HEK293 (cell line): ENCODE measurements at regions not wholly inside any gene's neighbourhood (a gene's known extent, or its start where the extent isn't known, plus 50 kb on each side); places are given as distances from the start of the nearest gene placed in this dataset.

ENCODE experiments used
- CTCF ChIA-PET: fragments of 350-600 bp; formaldehyde crosslinking; extraction: SDS; loops from one replicate; lab custom pipeline; 2021; ENCODE audit warnings: antibody characterized with exemption; lab: Yijun Ruan, JAX
- POLR2A ChIA-PET: fragments of 300-600 bp; formaldehyde crosslinking; extraction: SDS; loops from one replicate; lab custom pipeline; 2020; ENCODE audit warnings: antibody characterized with exemption, inconsistent platforms; lab: Yijun Ruan, JAX
- H3K27ac ChIP-seq: fragments of 200-500 bp; sonication (Bioruptor generic); 2 replicates; pipeline ENCODE4 v1.5.1; 2014; ENCODE audit warnings: low read depth, low read length, control low read depth, inconsistent platforms; ENCODE audit errors: extremely low read depth
- H3K36me3 ChIP-seq, 2 experiments: fragments of 200-500 bp in 1 of 2; sonication (Bioruptor generic) in 1 of 2; 1 replicate in 1 of 2; 2 replicates in 1 of 2; pipeline ENCODE4 v1.5.1; 2014 to 2017; ENCODE audit warnings: inconsistent platforms in 2 of 2, low read length in 2 of 2; ENCODE audit not compliant: control insufficient read depth in 2 of 2, insufficient read depth in 1 of 2
- H3K4me1 ChIP-seq: fragments of 200-500 bp; sonication (Bioruptor generic); 2 replicates; pipeline ENCODE4 v1.5.1; 2014; ENCODE audit warnings: mild to moderate bottlenecking, low read length, inconsistent platforms; ENCODE audit not compliant: control insufficient read depth, insufficient read depth
- H3K4me3 ChIP-seq: 2 replicates; pipeline ENCODE4 v1.5.1; 2011; ENCODE audit warnings: low read depth, mild to moderate bottlenecking, control low read depth, low read length, moderate library complexity
- H3K9me3 ChIP-seq: fragments of 200-500 bp; sonication (Bioruptor generic); 2 replicates; pipeline ENCODE4 v1.5.1; 2014; ENCODE audit warnings: low read depth, low read length, inconsistent platforms; ENCODE audit not compliant: control insufficient read depth, insufficient read depth
- AEBP2 ChIP-seq: fragments of 450-650 bp; formaldehyde crosslinking; IDR thresholded peaks from 2 replicates; pipeline ENCODE4 v1.5.1; 2016; ENCODE audit warnings: missing biosample characterization, missing genetic modification characterization, borderline replicate concordance
- BCL11B ChIP-seq: fragments of 450-650 bp; formaldehyde crosslinking; IDR thresholded peaks from 2 replicates; pipeline ENCODE4 v1.5.1; 2016; ENCODE audit warnings: low read depth, missing biosample characterization, missing genetic modification characterization
- GLIS2 ChIP-seq: fragments of 450-650 bp; formaldehyde crosslinking; IDR thresholded peaks from 2 replicates; pipeline ENCODE4 v1.5.1; 2016; ENCODE audit warnings: missing biosample characterization, missing genetic modification characterization
- HOXD13 ChIP-seq: sonication (generic); formaldehyde crosslinking; IDR thresholded peaks from 2 replicates; pipeline ENCODE4 v1.8.0; 2022; ENCODE audit warnings: missing genetic modification reagents, borderline replicate concordance
- KLF1 ChIP-seq: fragments of 450-650 bp; formaldehyde crosslinking; IDR thresholded peaks from 2 replicates; pipeline ENCODE4 v1.5.1; 2016; ENCODE audit warnings: missing biosample characterization, missing genetic modification characterization
- KLF7 ChIP-seq: fragments of 450-650 bp; formaldehyde crosslinking; IDR thresholded peaks from 2 replicates; pipeline ENCODE4 v1.5.1; 2016; ENCODE audit warnings: missing biosample characterization, missing genetic modification characterization, borderline replicate concordance
- KLF9 ChIP-seq: fragments of 450-650 bp; formaldehyde crosslinking; IDR thresholded peaks from 2 replicates; pipeline ENCODE4 v1.5.1; 2016; ENCODE audit warnings: missing biosample characterization, missing genetic modification characterization, low read depth
- MYNN ChIP-seq: fragments of 450-650 bp; formaldehyde crosslinking; IDR thresholded peaks from 2 replicates; pipeline ENCODE4 v1.5.1; 2016; ENCODE audit warnings: missing biosample characterization, missing genetic modification characterization, borderline replicate concordance
- MZF1 ChIP-seq: fragments of 450-650 bp; formaldehyde crosslinking; IDR thresholded peaks from 2 replicates; pipeline ENCODE4 v1.5.1; 2017; ENCODE audit warnings: missing biosample characterization, missing genetic modification characterization, borderline replicate concordance
- OSR2 ChIP-seq: fragments of 450-650 bp; formaldehyde crosslinking; IDR thresholded peaks from 2 replicates; pipeline ENCODE4 v1.5.1; 2016; ENCODE audit warnings: missing biosample characterization, missing genetic modification characterization
- SALL2 ChIP-seq: fragments of 450-650 bp; formaldehyde crosslinking; IDR thresholded peaks from 2 replicates; pipeline ENCODE4 v1.5.0; 2017; ENCODE audit warnings: missing biosample characterization, mild to moderate bottlenecking, missing genetic modification characterization, borderline replicate concordance
- SP7 ChIP-seq: fragments of 450-650 bp; formaldehyde crosslinking; IDR thresholded peaks from 2 replicates; pipeline ENCODE4 v1.5.1; 2016; ENCODE audit warnings: missing biosample characterization, missing genetic modification characterization
- ZBTB17 ChIP-seq: fragments of 450-650 bp; formaldehyde crosslinking; IDR thresholded peaks from 2 replicates; pipeline ENCODE4 v1.5.1; 2016; ENCODE audit warnings: missing biosample characterization, missing genetic modification characterization
- ZBTB20 ChIP-seq: fragments of 450-650 bp; formaldehyde crosslinking; IDR thresholded peaks from 2 replicates; pipeline ENCODE4 v1.5.1; 2016; ENCODE audit warnings: missing biosample characterization, missing genetic modification characterization
- ZBTB21 ChIP-seq: fragments of 450-650 bp; formaldehyde crosslinking; IDR thresholded peaks from 2 replicates; pipeline ENCODE4 v1.5.1; 2017; ENCODE audit warnings: missing biosample characterization, missing genetic modification characterization
- ZBTB44 ChIP-seq: fragments of 450-650 bp; IDR thresholded peaks from 2 replicates; pipeline ENCODE4 v1.5.1; 2018; ENCODE audit warnings: missing biosample characterization, mild to moderate bottlenecking, missing genetic modification characterization
- ZBTB48 ChIP-seq: fragments of 450-650 bp; formaldehyde crosslinking; IDR thresholded peaks from 2 replicates; pipeline ENCODE4 v1.5.1; 2016; ENCODE audit warnings: missing biosample characterization, missing genetic modification characterization
- ZBTB7A ChIP-seq: fragments of 450-650 bp; formaldehyde crosslinking; IDR thresholded peaks from 2 replicates; pipeline ENCODE4 v1.5.1; 2016; ENCODE audit warnings: low read depth, missing biosample characterization, missing genetic modification characterization
- ZEB2 ChIP-seq: fragments of 450-650 bp; formaldehyde crosslinking; IDR thresholded peaks from 2 replicates; pipeline ENCODE4 v1.5.1; 2016; ENCODE audit warnings: missing biosample characterization, missing genetic modification characterization
- ZIC2 ChIP-seq: fragments of 450-650 bp; formaldehyde crosslinking; IDR thresholded peaks from 2 replicates; pipeline ENCODE4 v1.5.1; 2016; ENCODE audit warnings: missing biosample characterization, missing genetic modification characterization
- ZNF112 ChIP-seq: fragments of 450-650 bp; formaldehyde crosslinking; IDR thresholded peaks from 2 replicates; pipeline ENCODE4 v1.5.0; 2017; ENCODE audit warnings: missing biosample characterization, missing genetic modification characterization
- ZNF133 ChIP-seq: fragments of 450-650 bp; formaldehyde crosslinking; IDR thresholded peaks from 2 replicates; pipeline ENCODE4 v1.5.1; 2016; ENCODE audit warnings: missing biosample characterization, missing genetic modification characterization
- ZNF148 ChIP-seq: fragments of 450-650 bp; formaldehyde crosslinking; IDR thresholded peaks from 2 replicates; pipeline ENCODE4 v1.5.0; 2017; ENCODE audit warnings: missing biosample characterization, missing genetic modification characterization, borderline replicate concordance
- ZNF184 ChIP-seq: fragments of 450-650 bp; IDR thresholded peaks from 2 replicates; pipeline ENCODE4 v1.5.1; 2018; ENCODE audit warnings: missing biosample characterization, mild to moderate bottlenecking, missing genetic modification characterization
- ZNF202 ChIP-seq: fragments of 450-650 bp; formaldehyde crosslinking; IDR thresholded peaks from 2 replicates; pipeline ENCODE4 v1.5.1; 2016; ENCODE audit warnings: missing biosample characterization, missing genetic modification characterization, borderline replicate concordance
- ZNF223 ChIP-seq: fragments of 450-650 bp; formaldehyde crosslinking; IDR thresholded peaks from 2 replicates; pipeline ENCODE4 v1.5.1; 2016; ENCODE audit warnings: missing biosample characterization, missing genetic modification characterization
- ZNF311 ChIP-seq: fragments of 450-650 bp; formaldehyde crosslinking; IDR thresholded peaks from 2 replicates; pipeline ENCODE4 v1.5.1; 2017; ENCODE audit warnings: missing biosample characterization, missing genetic modification characterization, borderline replicate concordance
- ZNF510 ChIP-seq: fragments of 450-650 bp; formaldehyde crosslinking; IDR thresholded peaks from 2 replicates; pipeline ENCODE4 v1.5.1; 2018; ENCODE audit warnings: mild to moderate bottlenecking, missing genetic modification characterization, missing biosample characterization; ENCODE audit not compliant: insufficient replicate concordance
- ZNF530 ChIP-seq: fragments of 450-650 bp; formaldehyde crosslinking; IDR thresholded peaks from 2 replicates; pipeline ENCODE4 v1.5.1; 2016; ENCODE audit warnings: low read depth, missing biosample characterization, missing genetic modification characterization
- ZNF544 ChIP-seq: fragments of 450-650 bp; formaldehyde crosslinking; IDR thresholded peaks from 2 replicates; pipeline ENCODE4 v1.5.0; 2017; ENCODE audit warnings: missing biosample characterization, missing genetic modification characterization
- ZNF549 ChIP-seq: fragments of 450-650 bp; IDR thresholded peaks from 2 replicates; pipeline ENCODE4 v1.5.1; 2018; ENCODE audit warnings: missing biosample characterization, missing genetic modification characterization, mild to moderate bottlenecking, inconsistent platforms, moderate library complexity
- ZNF558 ChIP-seq: fragments of 450-650 bp; formaldehyde crosslinking; IDR thresholded peaks from 2 replicates; pipeline ENCODE4 v1.5.1; 2016; ENCODE audit warnings: missing biosample characterization, missing genetic modification characterization
- ZNF707 ChIP-seq: fragments of 450-650 bp; formaldehyde crosslinking; IDR thresholded peaks from 2 replicates; pipeline ENCODE4 v1.5.1; 2016; ENCODE audit warnings: missing biosample characterization, missing genetic modification characterization
- ZNF776 ChIP-seq: fragments of 450-650 bp; formaldehyde crosslinking; IDR thresholded peaks from 2 replicates; pipeline ENCODE4 v1.5.0; 2017; ENCODE audit warnings: missing biosample characterization, missing genetic modification characterization, borderline replicate concordance

GRCh38 chr4:156695163-156695562 lies 276.4 kb downstream of the PDGFC start:
- POLR2A ChIA-PET: no interaction called here
- Histone ChIP-seq H3K27ac (no peak overlapping the region), H3K4me3 (no peak overlapping the region)
- CTCF ChIA-PET: no interaction called here
- no peak for TF ChIP-seq ZNF549 (tag by site-specific recombination)
- no peak for TF ChIP-seq ZNF133 (tag by site-specific recombination)
- TF ChIP-seq MZF1 (tag by site-specific recombination): no peak
- TF ChIP-seq ZNF202 (tag by site-specific recombination): no peak
- TF ChIP-seq MYNN (tag by site-specific recombination): no peak
- no peak for TF ChIP-seq KLF9 (tag by site-specific recombination)
- TF ChIP-seq ZBTB44 (tag by site-specific recombination): no peak
- TF ChIP-seq ZNF510 (tag by site-specific recombination): no peak
- TF ChIP-seq ZIC2 (tag by site-specific recombination): no peak
- TF ChIP-seq ZNF112 (tag by site-specific recombination): no peak
- TF ChIP-seq ZNF776 (tag by site-specific recombination): no peak
- TF ChIP-seq OSR2 (tag by site-specific recombination): no peak
- TF ChIP-seq GLIS2 (tag by site-specific recombination): no peak
- TF ChIP-seq KLF7 (tag by site-specific recombination): no peak
- TF ChIP-seq SALL2 (tag by site-specific recombination): no peak
- TF ChIP-seq ZBTB20 (tag by site-specific recombination): no peak
- TF ChIP-seq ZNF184 (tag by site-specific recombination): no peak
- no peak for TF ChIP-seq BCL11B
- TF ChIP-seq, all 188 proteins: peak for 0
- Histone ChIP-seq H3K4me1 (peaks cover 6% of the 10 kb centered on the region; the same call in 1 of the 2 replicates), H3K36me3 (no peaks in the 10 kb centered on the region), H3K9me3 (no peaks in the 10 kb centered on the region)

- Histone ChIP-seq H3K27ac (no peak overlapping the region), H3K4me1 (peaks cover 6% of the 10 kb centered on the region; the same call in 1 of the 2 replicates), H3K9me3 (no peaks in the 10 kb centered on the region), H3K4me3 (no peak overlapping the region), H3K36me3 (no peaks in the 10 kb centered on the region)
- POLR2A ChIA-PET: interaction anchor here (0.6 kb wide), 1 partner anchor 24 kb away, joined by 4 read pairs; no protein-coding TSS in a partner anchor
- CTCF ChIA-PET: no interaction called here
- no peak for TF ChIP-seq HOXD13 (CRISPR knock-in tag)
- TF ChIP-seq KLF1 (tag by site-specific recombination): no peak
- no peak for TF ChIP-seq ZBTB7A (tag by site-specific recombination)
- no peak for TF ChIP-seq SP7 (tag by site-specific recombination)
- TF ChIP-seq AEBP2 (tag by site-specific recombination): no peak
- TF ChIP-seq ZNF223 (tag by site-specific recombination): no peak
- TF ChIP-seq ZNF148 (tag by site-specific recombination): no peak
- TF ChIP-seq ZNF544: no peak
- TF ChIP-seq ZNF707 (tag by site-specific recombination): no peak
- TF ChIP-seq ZBTB21: no peak
- no peak for TF ChIP-seq OSR2 (tag by site-specific recombination)
- TF ChIP-seq ZNF311 (tag by site-specific recombination): no peak
- no peak for TF ChIP-seq ZBTB48 (tag by site-specific recombination)
- TF ChIP-seq ZNF558 (tag by site-specific recombination): no peak
- no peak for TF ChIP-seq ZNF530 (tag by site-specific recombination)
- TF ChIP-seq ZEB2: no peak
- TF ChIP-seq ZBTB17 (tag by site-specific recombination): no peak
These were observed 277.2 kb downstream of the PDGFC start for GRCh38 chr4:156694413-156694812.
